ENCODE measurements at regions not wholly inside any gene's neighbourhood (a gene's known extent, or its start where the extent isn't known, plus 50 kb on each side); places are given as distances from the start of the nearest gene placed in this dataset.

GRCh38 chr7:50860598-50860997 is 77.9 kb upstream of the GRB10 start:
- TF ChIP-seq, protein P1, sequence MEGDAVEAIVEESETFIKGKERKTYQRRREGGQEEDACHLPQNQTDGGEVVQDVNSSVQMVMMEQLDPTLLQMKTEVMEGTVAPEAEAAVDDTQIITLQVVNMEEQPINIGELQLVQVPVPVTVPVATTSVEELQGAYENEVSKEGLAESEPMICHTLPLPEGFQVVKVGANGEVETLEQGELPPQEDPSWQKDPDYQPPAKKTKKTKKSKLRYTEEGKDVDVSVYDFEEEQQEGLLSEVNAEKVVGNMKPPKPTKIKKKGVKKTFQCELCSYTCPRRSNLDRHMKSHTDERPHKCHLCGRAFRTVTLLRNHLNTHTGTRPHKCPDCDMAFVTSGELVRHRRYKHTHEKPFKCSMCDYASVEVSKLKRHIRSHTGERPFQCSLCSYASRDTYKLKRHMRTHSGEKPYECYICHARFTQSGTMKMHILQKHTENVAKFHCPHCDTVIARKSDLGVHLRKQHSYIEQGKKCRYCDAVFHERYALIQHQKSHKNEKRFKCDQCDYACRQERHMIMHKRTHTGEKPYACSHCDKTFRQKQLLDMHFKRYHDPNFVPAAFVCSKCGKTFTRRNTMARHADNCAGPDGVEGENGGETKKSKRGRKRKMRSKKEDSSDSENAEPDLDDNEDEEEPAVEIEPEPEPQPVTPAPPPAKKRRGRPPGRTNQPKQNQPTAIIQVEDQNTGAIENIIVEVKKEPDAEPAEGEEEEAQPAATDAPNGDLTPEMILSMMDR (IDR thresholded peaks at IDR 0.05): no peak
- no peak for TF ChIP-seq POLR2AphosphoS5 (IDR thresholded peaks at IDR 0.05)
